ENCODE measurements at regions not wholly inside any gene's neighbourhood (a gene's known extent, or its start where the extent isn't known, plus 50 kb on each side); places are given as distances from the start of the nearest gene placed in this dataset.

DNA sequence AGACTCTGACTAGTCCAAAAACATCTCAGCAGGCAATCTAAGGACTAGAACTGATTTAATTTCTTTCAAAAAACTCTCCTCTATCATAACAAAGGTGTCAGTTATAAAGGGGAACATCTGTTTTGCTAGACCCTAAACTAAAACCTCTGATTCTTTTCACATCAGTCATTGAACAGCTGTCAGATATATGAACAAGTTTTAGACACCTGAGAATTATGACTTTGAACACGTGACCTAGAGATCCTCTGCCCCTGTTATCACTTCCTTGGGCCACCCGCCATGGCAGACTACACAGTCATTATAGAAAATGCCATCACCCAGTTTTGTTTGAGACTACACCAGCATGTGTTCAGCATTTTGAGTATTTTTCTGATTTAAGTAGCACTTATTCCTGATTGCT is 282.3 kb upstream of the TBL1XR1 start:
- DNase-seq (ENCODE audit: low read depth) = no peak
- TF ChIP-seq, protein P1, sequence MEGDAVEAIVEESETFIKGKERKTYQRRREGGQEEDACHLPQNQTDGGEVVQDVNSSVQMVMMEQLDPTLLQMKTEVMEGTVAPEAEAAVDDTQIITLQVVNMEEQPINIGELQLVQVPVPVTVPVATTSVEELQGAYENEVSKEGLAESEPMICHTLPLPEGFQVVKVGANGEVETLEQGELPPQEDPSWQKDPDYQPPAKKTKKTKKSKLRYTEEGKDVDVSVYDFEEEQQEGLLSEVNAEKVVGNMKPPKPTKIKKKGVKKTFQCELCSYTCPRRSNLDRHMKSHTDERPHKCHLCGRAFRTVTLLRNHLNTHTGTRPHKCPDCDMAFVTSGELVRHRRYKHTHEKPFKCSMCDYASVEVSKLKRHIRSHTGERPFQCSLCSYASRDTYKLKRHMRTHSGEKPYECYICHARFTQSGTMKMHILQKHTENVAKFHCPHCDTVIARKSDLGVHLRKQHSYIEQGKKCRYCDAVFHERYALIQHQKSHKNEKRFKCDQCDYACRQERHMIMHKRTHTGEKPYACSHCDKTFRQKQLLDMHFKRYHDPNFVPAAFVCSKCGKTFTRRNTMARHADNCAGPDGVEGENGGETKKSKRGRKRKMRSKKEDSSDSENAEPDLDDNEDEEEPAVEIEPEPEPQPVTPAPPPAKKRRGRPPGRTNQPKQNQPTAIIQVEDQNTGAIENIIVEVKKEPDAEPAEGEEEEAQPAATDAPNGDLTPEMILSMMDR (conservative IDR thresholded peaks at IDR 0.05; ENCODE audit: low read depth, low read length) = no peak
- H3K4me3 ChIP-seq (ENCODE audit: low read depth, low read length) = no peak overlapping the region

DNA sequence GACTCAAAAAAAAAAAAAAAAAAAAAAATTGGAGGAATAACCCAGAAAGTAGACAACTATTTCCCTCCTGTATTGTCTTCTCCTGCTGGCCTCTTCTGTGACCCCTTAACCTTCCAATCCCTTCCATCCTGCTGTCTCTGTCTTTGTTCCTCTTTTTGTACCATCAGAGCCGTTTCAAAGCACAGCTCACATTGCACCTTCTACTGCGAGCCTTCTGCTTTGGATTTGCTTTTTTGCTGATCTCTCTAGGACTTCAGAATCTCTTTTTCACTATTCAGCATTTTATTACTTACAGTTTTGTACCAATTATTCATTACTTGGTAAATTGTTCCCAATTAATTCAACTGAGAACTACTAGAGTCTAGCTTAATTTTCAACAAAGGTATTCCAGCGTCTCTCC is 284.0 kb upstream of the TBL1XR1 start:
- no peak for DNase-seq (ENCODE audit: low read depth)
- TF ChIP-seq, protein P1 (conservative IDR thresholded peaks at IDR 0.05; ENCODE audit: low read depth, low read length) = no peak
- no peak overlapping the region for H3K4me3 ChIP-seq (ENCODE audit: low read depth, low read length)

DNA sequence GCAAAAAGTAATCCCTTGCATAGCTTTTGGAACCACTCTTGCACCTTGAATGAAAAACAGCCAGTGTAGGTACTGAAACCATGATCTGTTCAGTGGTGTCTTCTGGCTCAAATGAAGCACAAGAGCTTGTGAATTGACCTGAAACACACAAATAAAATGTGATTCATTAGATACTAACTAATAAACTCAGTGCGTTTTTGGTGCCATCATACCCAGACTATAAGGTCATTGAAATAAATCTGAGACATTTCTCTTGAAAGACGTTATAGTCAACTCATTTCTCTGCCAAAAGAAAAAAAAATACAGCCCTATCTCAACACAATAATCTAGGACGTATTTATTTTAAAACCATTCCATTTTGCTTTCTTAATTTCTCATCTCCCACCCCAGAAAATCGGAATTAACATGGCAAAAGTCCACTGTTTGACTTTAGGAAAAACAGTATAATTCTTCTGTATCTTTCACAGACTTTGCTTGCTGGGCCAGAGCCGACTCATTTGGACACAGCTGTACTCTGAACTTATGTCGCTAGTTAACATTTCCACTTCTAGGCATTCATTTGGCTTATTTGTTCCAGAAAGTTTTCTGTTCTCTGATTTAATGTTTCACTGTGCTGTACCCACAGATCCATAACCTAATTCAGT is 284.9 kb upstream of the TBL1XR1 start:
- H3K4me3 ChIP-seq (ENCODE audit: low read depth, low read length) = no peak overlapping the region
- DNase-seq (ENCODE audit: low read depth) = no peak
- TF ChIP-seq, protein P1 (conservative IDR thresholded peaks at IDR 0.05; ENCODE audit: low read depth, low read length) = no peak

DNA sequence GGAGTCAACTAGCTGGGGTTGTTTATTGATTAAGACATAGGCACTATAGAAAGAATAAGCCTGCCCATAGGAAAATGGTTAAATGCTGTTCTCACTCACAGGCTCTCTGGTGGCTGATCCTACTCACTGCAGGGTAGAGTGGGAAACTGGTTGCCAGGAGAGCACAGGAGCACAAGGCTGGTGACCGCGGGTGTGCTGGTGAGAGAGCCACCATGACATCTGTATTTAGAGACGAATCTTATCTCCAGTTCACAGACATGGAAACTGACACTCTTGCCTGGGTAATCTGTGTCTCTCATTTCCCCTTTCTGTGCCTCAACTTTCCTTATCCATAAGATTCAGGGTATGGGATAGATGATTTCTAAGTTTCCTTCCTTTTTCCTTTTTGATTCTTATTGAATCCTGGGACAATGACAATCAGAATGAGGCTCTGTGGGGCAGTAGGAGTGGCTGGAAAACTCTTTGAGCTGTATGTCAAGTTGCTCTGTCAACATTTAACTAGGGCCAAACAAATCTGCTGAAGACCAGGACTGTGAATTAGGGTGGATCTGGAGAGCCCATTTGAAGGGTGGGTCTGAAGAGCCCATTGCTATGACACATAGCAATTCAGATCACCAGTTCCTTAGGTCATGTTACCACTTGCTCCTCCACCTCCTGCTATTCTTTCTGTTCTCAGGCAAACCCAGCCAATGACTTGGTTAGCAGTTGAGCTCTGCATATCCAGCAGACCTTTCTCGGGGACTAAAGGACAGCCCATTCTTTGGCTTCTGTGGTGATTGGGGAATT is 286.1 kb upstream of the TBL1XR1 start:
- TF ChIP-seq, protein P1 (conservative IDR thresholded peaks at IDR 0.05; ENCODE audit: low read depth, low read length) = peak; percentile 40
- peak; percentile 32 for DNase-seq (ENCODE audit: low read depth)
- H3K4me3 ChIP-seq (ENCODE audit: low read depth, low read length) = no peak overlapping the region

DNA sequence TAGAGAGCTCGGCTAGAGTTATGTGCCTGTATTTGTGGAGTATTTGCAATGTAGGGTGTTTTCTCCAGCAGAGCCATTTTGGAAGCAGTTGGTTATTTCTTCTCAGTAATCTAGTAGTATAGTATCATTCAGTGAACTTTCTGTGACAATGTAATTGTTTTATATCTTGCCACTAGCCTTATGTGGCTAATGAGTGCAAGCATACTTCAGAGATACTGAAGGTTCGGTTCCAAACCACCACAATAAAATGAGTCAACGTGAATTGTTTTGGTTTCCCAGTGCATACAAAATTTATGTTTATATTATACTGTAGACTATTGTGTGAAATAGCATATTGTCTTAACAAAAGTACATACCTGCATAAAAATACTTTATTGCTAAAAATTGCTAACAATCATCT is 286.9 kb upstream of the TBL1XR1 start:
- H3K4me3 ChIP-seq (ENCODE audit: low read depth, low read length) = no peak overlapping the region
- TF ChIP-seq, protein P1 (conservative IDR thresholded peaks at IDR 0.05; ENCODE audit: low read depth, low read length) = no peak
- DNase-seq (ENCODE audit: low read depth) = no peak

DNA sequence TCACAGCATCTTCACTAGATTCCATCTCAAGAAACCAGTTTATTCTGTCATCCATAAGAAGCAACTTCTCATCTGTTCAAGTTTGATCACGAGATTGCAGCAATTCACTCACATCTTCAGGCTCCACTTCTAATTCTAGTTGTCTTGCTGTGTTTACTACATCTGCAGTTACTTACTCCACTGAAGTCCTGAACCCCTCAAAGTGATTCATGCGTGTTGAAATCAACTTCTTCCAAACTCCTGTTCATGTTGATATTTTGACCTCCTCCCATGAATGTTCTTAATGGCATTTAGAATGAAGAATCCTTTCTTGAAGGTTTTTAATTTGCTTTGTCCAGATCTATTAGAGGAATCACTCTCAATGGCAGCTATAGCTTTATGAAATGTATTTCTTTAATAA is 287.6 kb upstream of the TBL1XR1 start:
- peak; percentile 23 for DNase-seq (ENCODE audit: low read depth)
- H3K4me3 ChIP-seq (ENCODE audit: low read depth, low read length) = no peak overlapping the region
- TF ChIP-seq, protein P1 (conservative IDR thresholded peaks at IDR 0.05; ENCODE audit: low read depth, low read length) = no peak

Measured in choroid plexus epithelial cell (primary cell).